AG08396 (cell line): ENCODE measurements at regions not wholly inside any gene's neighbourhood (a gene's known extent, or its start where the extent isn't known, plus 50 kb on each side); places are given as distances from the start of the nearest gene placed in this dataset.
"Not testable (repeated sequence)": the region's sequence is repeated elsewhere in the genome, so short reads cannot be mapped to it uniquely, and the experiment has no call there.

ENCODE experiments used
- DNase-seq: peaks from one replicate; pipeline ENCODE4 v3.0.0; 2012; ENCODE audit warnings: low spot score, mixed read lengths

DNA sequence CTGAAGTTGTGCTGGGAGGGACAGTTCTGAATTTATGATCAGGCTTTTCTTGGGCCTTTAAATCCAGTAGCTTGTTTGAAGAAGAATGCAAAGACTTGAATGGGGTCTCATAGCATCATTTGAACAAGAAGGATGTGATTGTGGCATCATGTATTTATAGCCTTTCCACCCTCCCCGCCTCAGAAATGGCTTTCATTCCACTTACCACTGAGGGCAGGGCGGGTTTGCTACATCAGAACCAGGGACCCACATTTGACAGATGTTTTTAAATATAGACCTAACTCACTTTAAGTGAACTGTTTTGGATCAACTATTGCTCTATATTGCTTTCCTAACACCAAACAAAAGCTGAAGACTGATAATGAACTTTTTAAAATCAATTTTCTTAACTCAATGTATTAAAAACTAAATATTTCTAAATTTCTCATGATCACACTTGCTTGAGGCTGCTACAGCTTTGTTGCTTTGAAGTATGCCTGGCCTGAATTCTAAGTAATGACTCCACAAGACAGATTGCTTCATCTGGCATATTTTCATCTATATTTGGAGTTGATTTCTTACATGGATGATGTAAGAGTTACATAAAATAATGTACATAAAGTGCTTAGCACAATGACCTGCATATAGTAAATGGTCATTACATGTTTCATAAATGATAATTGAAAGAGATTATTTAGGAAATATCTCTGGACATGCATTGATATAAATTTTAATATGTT, 1552.9 kb upstream of the SLC39A10 start:
- DNase-seq: no peak

DNA sequence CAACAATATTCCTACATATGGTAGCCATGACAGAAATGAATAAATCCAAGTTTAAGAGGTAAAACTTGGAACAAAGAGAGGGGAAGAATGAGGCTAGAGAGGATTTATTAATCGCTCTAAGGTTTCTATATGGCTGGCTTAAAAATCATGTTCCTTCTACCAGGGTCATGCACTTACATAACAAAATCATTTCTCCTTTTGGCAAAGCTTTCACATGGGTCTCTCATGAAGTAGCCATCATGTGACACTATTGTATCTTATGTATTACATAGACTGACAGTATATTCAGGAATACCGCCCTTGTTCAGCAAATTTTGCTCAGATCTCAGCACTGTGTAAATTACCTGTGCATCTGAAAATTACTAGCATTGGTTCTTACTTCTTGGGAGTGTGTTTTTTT, 1554.5 kb upstream of the SLC39A10 start:
- DNase-seq: no peak

DNA sequence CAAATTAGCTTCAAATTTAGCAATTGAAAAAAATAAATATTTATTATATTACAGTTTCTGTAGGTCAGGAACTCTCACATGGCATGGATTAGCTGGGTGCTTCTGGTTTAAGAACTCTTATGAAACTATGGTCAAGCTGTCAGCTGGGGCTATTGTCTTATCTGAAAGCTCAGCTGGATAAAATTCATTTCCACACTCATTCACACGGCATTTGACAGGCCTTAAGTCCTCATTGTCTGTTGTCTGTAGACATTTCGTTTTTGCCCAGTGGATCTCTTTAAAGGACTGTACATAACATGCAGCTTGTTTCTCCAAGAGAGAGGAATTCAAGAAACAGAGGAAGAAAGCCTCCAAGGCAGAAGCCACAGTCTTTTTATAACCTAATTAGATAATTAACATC, 1556.8 kb upstream of the SLC39A10 start:
- DNase-seq: no peak

DNA sequence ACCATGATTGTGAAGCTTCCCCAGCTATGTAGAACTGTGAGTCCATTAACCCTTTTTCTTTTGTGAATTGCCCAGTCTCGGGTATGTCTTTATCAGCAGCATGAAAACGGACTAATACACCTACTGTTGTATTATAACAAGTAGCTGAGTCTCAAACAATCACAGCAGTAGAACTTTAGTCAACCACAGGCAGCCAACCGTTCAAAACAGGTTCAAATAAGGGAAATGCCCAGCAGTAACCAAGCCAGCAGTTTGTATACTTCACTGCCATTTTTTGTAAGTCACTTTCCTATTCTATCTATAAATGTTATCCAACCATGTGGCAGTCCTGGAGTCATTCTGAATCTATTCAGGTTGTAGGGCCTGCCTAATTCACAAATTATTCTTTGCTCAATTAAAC, 1560.6 kb upstream of the SLC39A10 start:
- no peak for DNase-seq

DNA sequence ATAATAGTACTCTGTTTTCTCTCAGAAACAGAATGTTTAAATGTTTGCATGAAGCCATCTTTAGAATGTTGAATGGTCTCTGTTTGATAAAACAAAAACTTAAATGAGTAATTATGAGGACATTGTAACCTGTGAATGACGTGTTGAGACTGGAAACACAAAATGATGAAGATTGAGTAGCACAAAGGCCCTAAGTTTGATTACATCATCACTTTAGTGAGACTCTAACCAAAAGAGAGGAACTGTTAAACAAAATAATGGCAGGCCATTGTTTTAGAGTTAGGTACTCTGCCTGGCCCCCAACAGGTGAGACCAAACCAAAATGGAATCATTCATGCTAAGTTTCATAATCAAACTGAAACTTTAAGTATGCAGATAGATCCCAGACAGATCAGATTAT, 1561.7 kb upstream of the SLC39A10 start:
- DNase-seq: no peak

DNA sequence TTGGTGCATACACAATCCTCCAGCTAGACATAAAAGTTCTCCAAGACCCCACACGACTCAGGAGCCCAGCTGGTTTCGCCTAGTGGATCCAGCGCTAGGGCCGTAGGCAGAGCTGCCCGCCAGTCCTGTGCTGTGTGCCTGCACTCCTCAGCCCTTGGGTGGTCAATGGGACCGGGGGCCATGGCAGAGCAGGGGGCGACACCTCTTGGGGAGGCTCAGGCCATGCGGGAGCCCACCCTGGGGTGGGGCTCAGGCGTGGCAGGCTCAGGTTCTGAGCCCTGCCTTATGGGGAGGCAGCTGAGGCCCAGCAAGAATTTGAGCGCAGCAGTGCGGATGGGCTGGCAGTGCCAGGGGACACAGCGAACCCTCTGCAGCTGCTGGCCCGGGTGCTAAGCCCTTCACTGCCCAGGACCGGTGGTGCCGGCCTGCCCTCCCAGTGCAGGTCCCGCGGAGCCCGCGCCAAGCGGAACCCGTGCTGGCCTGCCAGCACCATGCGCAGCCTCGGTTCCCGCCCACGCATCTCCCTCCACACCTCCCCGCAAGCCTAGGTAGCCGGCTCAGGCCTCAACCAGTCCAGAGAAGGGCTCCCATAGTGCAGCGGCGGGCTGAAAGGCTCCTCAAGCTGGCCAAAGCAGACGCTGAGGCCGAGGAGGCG, 1566.6 kb upstream of the SLC39A10 start:
- no peak for DNase-seq

DNA sequence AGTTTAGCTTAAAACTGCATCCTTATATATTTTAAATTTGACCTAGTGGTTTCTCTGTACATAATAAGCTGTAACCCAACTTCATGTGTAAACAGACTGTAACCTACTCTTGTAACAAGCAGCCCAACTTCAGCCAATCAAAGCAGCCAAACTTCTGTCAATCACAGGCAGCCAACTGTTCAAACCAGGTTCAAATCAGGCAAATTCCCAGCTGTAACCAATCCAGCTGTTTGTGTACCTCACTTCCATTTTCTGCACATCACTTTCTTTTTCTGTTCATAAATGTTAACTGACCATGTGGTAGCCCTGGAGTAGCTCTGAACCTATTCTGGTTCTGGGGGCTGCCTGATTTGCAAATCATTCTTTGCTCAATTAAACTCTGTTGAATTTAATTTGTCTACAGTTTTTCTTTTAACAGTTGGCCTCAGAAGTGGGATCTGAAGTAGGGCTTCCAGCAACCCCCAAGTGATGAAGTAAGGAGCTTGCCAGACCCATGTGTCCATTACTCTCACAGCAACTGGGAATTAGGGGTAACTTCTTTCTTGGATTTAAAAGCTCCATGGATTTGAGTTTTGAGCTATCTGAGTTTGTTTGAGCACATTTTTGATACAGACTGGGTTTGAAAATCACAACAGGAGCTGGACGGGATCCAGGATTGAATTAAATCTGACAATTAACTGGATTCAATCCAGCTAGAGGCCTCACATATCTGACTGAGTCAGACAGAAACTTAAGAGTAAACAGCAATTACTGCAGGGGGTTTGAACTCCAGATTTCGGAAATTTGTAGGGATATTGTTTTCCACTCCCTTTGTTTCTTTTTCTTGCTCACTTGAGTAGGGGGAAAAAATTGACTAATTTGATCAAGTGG, 1569.7 kb upstream of the SLC39A10 start:
- no peak for DNase-seq

DNA sequence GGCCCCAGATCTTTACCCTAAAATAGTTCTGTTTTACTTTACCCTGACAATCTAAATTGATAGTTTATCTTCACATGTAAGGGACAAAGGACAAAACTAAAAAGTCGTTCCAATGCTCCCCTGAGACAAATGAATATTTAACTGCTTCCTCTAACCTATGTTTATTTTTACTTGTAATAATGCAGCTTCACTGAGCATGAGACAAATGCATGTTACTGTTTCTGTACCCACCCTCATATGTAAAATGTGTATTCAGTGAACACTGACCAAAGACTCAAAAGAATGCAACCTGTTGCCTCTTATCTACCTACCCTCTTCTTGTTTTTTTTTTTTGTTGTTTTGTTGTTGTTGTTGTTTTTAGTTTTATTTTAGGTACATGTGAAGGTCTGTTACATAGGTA, 1570.9 kb upstream of the SLC39A10 start:
- DNase-seq: no peak

DNA sequence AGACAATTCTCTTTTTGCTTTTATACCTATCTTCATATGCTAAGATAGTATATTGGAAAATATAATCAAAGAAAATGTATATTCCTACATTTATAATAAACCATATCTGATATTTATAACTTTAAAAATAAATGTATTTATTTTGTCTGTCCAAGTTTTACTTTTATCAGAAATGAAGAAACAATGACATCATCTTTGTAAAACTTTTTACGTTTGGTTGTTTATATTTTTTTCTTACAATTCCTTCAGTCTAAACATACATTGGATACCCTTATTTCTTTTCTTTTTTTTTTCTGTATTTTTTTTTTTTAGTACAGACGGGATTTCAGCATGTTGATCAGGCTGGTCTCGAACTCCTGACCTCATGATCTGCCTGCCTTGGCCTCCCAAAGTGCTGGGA, 1577.0 kb upstream of the SLC39A10 start:
- DNase-seq: no peak

DNA sequence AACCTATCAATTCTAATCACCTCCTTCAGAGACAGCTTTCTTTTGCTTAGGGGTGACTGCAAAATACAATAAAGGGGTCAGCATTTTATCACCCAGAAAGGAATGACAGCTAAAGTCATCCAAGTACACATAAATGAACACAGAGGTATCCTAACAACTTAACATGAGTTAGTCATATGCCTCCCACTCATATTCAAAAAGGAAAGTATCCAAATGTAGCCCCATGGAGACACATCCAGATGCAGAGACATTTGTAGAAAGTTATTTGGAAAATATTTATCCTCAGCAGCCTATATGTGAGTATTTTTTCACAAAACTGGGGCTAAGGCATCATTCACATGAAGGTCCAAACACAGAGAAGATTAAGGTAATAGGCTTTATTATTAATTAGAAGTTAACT, 1579.7 kb upstream of the SLC39A10 start:
- no peak for DNase-seq

DNA sequence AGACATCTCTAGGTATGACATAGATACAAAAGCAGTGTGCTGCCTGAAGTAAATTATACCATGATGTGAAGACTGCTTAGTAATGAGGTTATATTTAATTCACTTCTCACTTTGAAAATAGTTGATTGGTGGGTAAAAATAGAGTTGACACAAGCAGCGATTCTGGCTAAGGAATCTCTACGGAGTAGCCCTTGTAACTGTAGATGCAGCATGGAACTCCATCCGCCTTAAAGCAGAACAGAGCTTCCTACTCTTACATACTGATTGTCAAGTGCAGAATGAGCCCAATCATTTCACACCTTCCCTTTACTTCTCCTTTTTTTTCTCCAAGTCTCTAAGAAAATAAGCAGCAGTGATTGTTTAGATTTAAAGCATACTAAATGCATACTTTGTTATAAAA, 1594.6 kb upstream of the SLC39A10 start:
- no peak for DNase-seq

DNA sequence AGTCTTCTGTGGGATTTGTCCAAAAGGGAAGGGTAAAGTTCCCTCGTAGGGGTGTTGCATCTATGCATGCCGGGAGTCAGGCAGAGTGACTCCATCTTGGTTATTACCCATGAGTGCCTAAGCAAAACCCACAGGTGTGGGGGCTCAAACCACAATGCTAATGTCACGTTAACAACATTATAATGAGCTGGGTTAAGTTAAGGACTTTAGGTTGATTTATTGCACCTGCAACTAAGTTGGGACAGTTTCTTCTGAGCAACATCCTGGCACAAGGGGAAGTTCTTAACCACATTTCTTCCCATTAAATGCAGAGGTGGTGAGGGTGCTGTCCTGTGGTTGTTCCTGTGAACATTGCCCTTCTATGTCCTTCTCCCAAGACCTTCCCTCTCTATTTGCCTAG, 1596.8 kb upstream of the SLC39A10 start:
- DNase-seq: no peak

DNA sequence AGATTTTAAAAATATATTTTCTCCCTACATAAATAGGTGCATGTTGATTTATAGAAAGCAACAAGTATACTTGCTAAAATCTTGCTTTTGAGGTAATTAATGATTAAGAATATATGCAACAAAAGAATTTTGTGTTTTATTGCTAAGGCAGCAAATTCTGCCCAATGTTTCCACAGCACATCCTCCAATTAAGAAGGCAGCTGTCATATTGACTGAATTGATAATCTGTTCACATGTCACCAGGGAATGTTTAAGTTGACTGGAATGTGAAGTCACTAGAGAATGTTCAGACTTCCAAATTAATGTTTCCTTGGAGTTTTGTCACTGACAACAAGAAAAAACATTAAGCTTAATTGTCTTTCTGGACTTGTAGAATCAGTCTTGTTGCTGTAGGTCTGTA, 1602.7 kb upstream of the SLC39A10 start:
- no peak for DNase-seq

DNA sequence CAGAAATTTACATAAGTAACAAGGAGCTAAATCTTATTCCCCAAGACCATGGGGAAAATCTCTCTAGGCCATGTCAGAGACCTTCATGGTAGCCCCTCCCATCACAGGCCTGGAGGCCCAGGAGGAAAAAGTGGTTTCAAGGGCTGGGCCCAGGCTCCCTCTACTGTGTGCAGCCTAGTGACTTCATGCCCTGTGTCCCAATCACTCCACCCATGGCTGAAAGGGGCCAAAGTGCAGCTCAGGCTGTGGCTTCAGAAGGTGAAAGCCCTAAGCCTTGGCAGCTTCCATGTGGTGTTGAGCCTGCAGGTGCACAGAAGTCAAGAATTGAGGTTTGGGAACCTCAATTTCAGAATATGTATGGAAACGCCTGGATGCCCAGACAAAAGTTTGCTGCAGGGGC, 1612.7 kb upstream of the SLC39A10 start:
- DNase-seq: no peak

DNA sequence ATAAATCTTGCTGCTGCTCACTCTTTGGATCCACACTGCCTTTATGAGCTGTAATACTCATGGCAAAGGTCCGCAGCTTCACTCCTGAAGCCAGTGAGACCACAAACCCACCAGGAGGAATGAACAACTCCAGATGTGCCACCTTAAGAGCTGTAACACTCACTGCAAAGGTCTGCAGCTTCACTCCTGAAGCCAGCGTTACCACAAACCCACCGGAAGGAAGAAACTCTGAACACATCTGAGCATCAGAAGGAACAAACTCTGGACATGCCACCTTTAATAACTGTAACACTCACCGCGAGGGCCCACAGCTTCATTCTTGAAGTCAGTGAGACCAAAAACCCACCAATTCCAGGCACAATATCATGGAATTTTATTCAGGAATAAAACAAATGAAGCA, 1635.9 kb upstream of the SLC39A10 start:
- DNase-seq: not testable (repeated sequence)

DNA sequence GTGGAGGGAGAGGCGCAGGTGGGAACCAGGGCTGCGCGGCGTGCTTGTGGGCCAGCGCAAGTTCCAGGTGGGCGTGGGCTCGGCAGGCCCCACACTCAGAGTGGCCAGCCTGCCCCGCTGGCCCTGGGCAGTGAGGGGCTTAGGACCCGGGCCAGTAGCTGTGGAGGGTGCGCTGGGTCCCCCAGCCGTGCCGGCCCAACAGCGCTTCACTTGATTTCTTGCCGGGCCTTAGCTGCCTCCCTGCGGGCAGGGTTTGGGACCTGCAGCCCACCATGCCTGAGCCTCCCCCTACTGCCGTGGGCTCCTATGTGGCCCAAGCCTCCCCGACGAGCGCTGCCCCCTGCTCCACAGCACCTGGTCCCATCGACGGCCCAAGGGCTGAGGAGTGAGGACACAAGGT, 1636.9 kb upstream of the SLC39A10 start:
- DNase-seq: no peak

DNA sequence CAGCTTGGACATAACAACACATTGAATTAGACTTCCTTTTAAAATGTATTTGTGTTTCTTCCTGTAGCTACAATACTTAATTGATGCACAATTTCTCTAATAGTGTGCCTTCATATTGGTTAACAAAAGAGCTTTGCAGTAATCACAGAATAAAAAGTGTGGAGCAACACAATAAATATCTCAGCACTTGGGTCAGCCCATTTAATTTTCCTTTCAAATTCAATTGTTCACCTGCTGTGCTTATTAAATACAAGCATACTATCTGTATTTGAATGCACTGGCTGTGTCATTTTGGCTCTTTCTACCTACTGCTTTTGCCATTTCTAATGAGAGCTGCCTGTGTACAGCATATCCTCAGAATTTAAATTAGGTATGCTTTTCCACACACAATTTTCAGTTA, 1641.3 kb upstream of the SLC39A10 start:
- no peak for DNase-seq

DNA sequence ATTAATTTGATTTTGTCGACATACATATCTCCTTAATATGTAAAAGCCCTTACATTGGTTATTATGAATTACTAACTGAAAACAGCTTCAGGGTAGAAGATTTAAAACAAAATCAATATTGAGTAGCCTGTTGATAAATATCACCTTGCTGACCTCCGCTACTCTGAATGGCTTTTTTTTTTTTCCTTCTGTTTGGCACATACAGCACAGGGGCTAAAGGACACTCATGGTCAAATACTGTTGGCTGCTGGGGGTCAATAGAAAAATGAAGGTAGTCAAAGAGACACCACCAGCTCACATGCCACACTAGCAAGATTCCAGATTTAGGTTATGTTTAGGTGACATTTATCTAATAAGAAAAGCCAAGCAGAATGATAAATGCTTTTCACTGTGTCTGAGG, 1642.4 kb upstream of the SLC39A10 start:
- no peak for DNase-seq

DNA sequence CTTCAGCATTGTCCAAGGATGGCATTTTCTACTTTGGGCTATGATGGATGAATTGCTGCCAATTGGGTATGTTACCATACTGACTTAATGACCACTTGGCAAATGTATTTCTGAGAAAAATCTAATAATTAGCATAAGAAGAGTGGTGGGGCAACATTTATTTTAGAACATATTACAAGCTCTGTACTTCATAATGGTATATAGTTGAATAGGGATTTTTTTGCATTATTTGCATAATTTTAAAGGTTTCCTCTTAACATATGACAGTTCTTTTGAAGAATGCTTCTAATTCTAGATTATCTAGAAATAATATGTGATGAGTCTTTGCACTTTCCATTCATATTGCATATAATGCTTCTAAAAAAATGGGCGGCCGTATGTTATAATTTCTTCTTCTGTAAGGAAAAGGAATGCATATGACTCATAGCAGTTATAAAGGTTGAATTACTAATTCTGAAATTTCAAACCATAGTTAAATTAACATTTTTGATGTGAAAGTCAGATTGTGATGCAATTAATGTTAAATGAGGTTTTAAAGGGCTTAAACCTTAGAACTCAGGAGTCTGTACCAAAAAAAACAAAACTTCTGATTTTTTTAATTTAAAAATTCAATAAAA, 1652.3 kb upstream of the SLC39A10 start:
- DNase-seq: no peak

DNA sequence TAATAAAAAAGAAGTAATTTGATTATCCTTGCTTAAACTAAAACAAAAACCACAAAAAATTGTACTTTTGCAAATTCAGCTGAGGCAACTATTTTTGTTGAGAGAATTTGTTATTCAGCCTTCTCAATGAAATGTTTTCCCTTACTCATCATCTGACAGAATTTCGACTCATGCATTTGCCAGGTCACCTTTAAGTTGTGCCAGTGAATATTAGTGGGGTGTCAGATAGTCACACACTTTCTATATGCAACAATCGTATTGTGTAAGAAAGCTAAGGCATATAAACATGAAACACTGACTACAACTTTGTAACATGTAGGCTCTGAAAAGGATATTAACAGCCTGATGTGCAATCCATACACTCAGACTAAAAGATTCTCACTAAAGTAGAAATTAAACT, 1653.1 kb upstream of the SLC39A10 start:
- no peak for DNase-seq

DNA sequence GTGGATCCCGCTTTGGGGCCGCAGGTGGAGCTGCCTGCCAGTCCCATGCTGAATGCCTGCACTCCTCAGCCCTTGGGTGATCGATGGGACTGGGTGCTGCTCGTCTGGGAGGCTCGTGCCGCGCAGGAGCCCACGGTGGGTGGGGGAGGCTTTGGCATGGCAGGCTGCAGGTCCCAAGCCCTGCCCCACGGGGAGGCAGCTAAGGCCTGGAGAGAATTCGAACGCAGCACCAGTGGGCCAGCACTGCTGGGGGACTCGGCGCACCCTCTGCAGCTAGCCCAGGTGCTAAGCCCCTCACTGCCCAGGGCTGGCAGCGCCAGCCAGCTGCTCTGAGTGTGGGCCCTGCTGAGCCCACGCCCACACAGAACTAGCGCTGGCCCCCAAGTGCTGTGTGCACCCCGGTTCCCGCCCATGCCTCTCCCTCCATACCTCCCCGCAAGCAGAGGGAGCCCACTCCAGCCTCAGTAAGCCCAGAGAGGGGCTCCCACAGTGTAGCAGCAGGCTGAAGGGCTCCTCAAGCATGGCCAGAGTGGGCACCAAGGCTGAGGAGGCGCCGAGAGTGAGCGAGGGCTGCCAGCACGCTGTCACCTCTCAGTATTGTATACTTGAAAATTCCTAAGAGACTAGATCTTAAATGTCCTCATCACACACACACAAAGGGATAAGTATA, 1654.2 kb upstream of the SLC39A10 start:
- no peak for DNase-seq

DNA sequence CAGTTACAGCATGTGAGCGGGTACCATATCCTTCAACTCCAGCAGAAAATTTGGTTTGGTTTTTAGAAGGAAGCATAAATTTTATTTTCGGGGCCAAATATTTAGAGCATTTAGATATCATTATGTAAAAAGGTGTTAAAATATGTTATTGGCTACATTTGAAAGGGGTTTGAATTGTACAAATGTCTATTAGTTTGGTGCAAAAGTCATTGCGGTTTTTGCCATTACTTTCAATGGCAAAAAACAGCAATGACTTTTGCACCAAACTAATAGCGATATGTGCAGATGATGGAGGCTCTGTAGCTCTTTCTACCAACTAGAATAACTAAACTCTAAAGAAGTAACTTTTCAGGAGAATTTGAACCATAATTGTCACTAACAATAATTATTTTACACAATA, 1666.2 kb upstream of the SLC39A10 start:
- no peak for DNase-seq
